DOHH2 (cell line): ENCODE measurements at regions not wholly inside any gene's neighbourhood (a gene's known extent, or its start where the extent isn't known, plus 50 kb on each side); places are given as distances from the start of the nearest gene placed in this dataset.

ENCODE experiments used
- EZH2phosphoT487 ChIP-seq: fragments of 200-600 bp; sonication (generic); IDR thresholded peaks from 2 replicates; pipeline ENCODE4 v1.6.1; 2017; ENCODE audit warnings: borderline replicate concordance, mild to moderate bottlenecking, antibody characterized with exemption, low read length, moderate library complexity, mixed read lengths
- TF ChIP-seq, protein P1 (sequence below): fragments of 200-600 bp; sonication (generic); IDR thresholded peaks from one replicate; pipeline ENCODE4 v1.5.1; 2014; ENCODE audit warnings: antibody characterized with exemption, mild to moderate bottlenecking, low read depth, low read length; ENCODE audit not compliant: poor library complexity, severe bottlenecking

DNA sequence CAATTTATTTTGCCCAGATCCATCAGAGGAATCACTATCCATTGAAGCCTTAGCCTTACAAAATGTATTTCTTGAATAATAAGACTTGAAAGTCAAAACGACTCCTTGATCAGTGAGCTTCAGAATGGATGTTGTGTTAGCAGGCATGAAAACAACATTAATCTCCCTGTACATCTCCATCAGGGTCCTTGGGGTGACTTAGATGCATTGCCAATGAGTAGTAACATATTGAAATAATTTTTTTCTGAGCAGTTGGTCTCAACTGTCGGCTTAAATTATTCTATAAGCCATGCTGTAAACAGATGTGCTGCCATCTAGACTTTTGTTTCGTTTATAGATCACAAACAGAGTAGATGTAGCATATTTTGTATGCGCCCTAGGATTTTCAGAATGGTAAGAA lies 482.0 kb downstream of the AMY1C start:
- TF ChIP-seq, protein P1, sequence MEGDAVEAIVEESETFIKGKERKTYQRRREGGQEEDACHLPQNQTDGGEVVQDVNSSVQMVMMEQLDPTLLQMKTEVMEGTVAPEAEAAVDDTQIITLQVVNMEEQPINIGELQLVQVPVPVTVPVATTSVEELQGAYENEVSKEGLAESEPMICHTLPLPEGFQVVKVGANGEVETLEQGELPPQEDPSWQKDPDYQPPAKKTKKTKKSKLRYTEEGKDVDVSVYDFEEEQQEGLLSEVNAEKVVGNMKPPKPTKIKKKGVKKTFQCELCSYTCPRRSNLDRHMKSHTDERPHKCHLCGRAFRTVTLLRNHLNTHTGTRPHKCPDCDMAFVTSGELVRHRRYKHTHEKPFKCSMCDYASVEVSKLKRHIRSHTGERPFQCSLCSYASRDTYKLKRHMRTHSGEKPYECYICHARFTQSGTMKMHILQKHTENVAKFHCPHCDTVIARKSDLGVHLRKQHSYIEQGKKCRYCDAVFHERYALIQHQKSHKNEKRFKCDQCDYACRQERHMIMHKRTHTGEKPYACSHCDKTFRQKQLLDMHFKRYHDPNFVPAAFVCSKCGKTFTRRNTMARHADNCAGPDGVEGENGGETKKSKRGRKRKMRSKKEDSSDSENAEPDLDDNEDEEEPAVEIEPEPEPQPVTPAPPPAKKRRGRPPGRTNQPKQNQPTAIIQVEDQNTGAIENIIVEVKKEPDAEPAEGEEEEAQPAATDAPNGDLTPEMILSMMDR = no peak
- no peak for TF ChIP-seq EZH2phosphoT487
